CD4-positive, alpha-beta memory T cell (primary cell): ENCODE measurements at regions not wholly inside any gene's neighbourhood (a gene's known extent, or its start where the extent isn't known, plus 50 kb on each side); places are given as distances from the start of the nearest gene placed in this dataset.
A peak's percentile ranks its signal among the peaks of the same experiment; 100 is the strongest.

ENCODE experiments used
- CTCF ChIA-PET: fragments of 350-600 bp; sonication (Branson Sonifier 250); formaldehyde crosslinking; loops from one replicate; lab custom pipeline; 2021; ENCODE audit warnings: inconsistent platforms; ENCODE audit not compliant: partially characterized antibody; lab: Charles Lee
- POLR2A ChIA-PET: fragments of 350-600 bp; sonication (Branson Sonifier 250); formaldehyde crosslinking; loops from one replicate; lab custom pipeline; 2021; ENCODE audit not compliant: partially characterized antibody; lab: Charles Lee
- DNase-seq, 5 donors: peaks; one replicate each; pipeline versions ENCODE4 v3.0.0 to v3.0.0-alpha.2; 2020 to 2022; ENCODE audit warnings: mixed read lengths in 1 of 5
- H3K27ac ChIP-seq: one replicate; pipeline ENCODE4 v1.7.0; 2013; ENCODE audit warnings: low read depth, low read length
- H3K27me3 ChIP-seq: 2 replicates; pipeline ENCODE4 v1.7.0; 2013; ENCODE audit warnings: mild to moderate bottlenecking, low read length, moderate library complexity; ENCODE audit not compliant: insufficient read depth
- H3K36me3 ChIP-seq: 2 replicates; pipeline ENCODE4 v1.7.0; 2013; ENCODE audit warnings: mild to moderate bottlenecking, low read length, moderate library complexity; ENCODE audit not compliant: insufficient read depth
- H3K4me1 ChIP-seq: 2 replicates; pipeline ENCODE4 v1.7.0; 2013; ENCODE audit warnings: mild to moderate bottlenecking, low read length, moderate library complexity; ENCODE audit not compliant: insufficient read depth
- H3K4me3 ChIP-seq, 2 donors: one replicate each; pipeline ENCODE4 v1.7.0; 2013; ENCODE audit warnings: low read length in 2 of 2, mild to moderate bottlenecking in 1 of 2
- H3K9me3 ChIP-seq, 2 donors: one replicate each; pipeline ENCODE4 v1.7.0; 2013; ENCODE audit warnings: low read length in 2 of 2, control low read depth in 1 of 2; ENCODE audit not compliant: control insufficient read depth in 1 of 2
- H3K27ac Mint-ChIP-seq, 7 donors: one replicate each; pipeline ENCODE4 v1.8.0; 2020 to 2021; ENCODE audit warnings: mixed read lengths in 7 of 7, mild to moderate bottlenecking in 6 of 7, inconsistent platforms in 3 of 7, moderate library complexity in 3 of 7
- H3K27me3 Mint-ChIP-seq, 2 donors: one replicate each; pipeline ENCODE4 v1.8.0; 2020 to 2021; ENCODE audit warnings: mixed read lengths in 2 of 2
- H3K36me3 Mint-ChIP-seq, 2 donors: one replicate each; pipeline ENCODE4 v1.8.0; 2020 to 2021; ENCODE audit warnings: mixed read lengths in 2 of 2, inconsistent platforms in 1 of 2, mild to moderate bottlenecking in 1 of 2
- H3K4me1 Mint-ChIP-seq, 4 donors: one replicate each; pipeline ENCODE4 v1.8.0; 2020 to 2021; ENCODE audit warnings: mixed read lengths in 4 of 4, mild to moderate bottlenecking in 1 of 4
- H3K4me3 Mint-ChIP-seq, 8 donors: one replicate each; pipeline ENCODE4 v1.8.0; 2020 to 2021; ENCODE audit warnings: mixed read lengths in 8 of 8, mild to moderate bottlenecking in 7 of 8, moderate library complexity in 6 of 8, inconsistent platforms in 3 of 8
- H3K9me3 Mint-ChIP-seq, 8 donors: one replicate each; pipeline ENCODE4 v1.8.0; 2020 to 2021; ENCODE audit warnings: mixed read lengths in 8 of 8, mild to moderate bottlenecking in 5 of 8, inconsistent platforms in 3 of 8, moderate library complexity in 1 of 8
- intact Hi-C: fragments of 100-400 bp; cut with micrococcal nuclease; formaldehyde crosslinking; loops from one replicate; pipeline ENCODE4 v1.15.1; 2023

GRCh38 chr21:32916522-32917099, 109.1 kb upstream of the OLIG2 start:
- peak overlapping the region in 2 of 7 donors; percentile 13 to 33 for H3K27ac Mint-ChIP-seq
- H3K27me3 ChIP-seq: no peaks in the 10 kb centered on the region
- no peak for DNase-seq
- no peak overlapping the region for H3K27ac ChIP-seq
- H3K4me1 ChIP-seq: peaks cover 32% of the 10 kb centered on the region
- ChIA-PET CTCF (interaction anchor here (0.9 to 4.8 kb wide), 3 partner anchors 10 to 29 kb away, joined by 4 to 32 read pairs (median 7); no protein-coding TSS in a partner anchor), POLR2A (interaction anchor here (1.8 kb wide), 1 partner anchor 15 kb away, joined by 5 read pairs; no protein-coding TSS in a partner anchor)
- H3K9me3 ChIP-seq: no peaks in the 10 kb centered on the region
- no peaks in the 10 kb centered on the region for H3K36me3 ChIP-seq
- peaks cover 0 to 5% (median 0%) of the 10 kb centered on the region in 8 donors for H3K9me3 Mint-ChIP-seq
- no peaks in the 10 kb centered on the region for H3K36me3 Mint-ChIP-seq
- intact Hi-C loops: loop anchor here (10.0 kb wide), 1 partner anchor 82 kb away; no protein-coding TSS in a partner anchor
- H3K4me1 Mint-ChIP-seq: peaks cover 23 to 46% (median 34%) of the 10 kb centered on the region in 4 donors
- H3K27me3 Mint-ChIP-seq: no peaks in the 10 kb centered on the region
- H3K4me3 ChIP-seq: no peak overlapping the region
- no peak overlapping the region for H3K4me3 Mint-ChIP-seq

- Mint-ChIP-seq H3K4me3 (no peak overlapping the region), H3K27ac (peak overlapping the region in 1 of 7 donors; percentile 53), H3K4me1 (peaks cover 26 to 51% (median 36%) of the 10 kb centered on the region in 4 donors), H3K27me3 (no peaks in the 10 kb centered on the region), H3K36me3 (no peaks in the 10 kb centered on the region), H3K9me3 (peaks cover 0 to 5% (median 0%) of the 10 kb centered on the region in 8 donors)
- Histone ChIP-seq H3K36me3 (no peaks in the 10 kb centered on the region), H3K9me3 (no peaks in the 10 kb centered on the region), H3K4me1 (peaks cover 32% of the 10 kb centered on the region), H3K27me3 (no peaks in the 10 kb centered on the region), H3K4me3 (no peak overlapping the region), H3K27ac (no peak overlapping the region)
- ChIA-PET CTCF (interaction anchor here (0.9 to 4.8 kb wide), 5 partner anchors 9 to 282 kb away, joined by 3 to 32 read pairs (median 4); no protein-coding TSS in a partner anchor), POLR2A (interaction anchor here (1.8 kb wide), 1 partner anchor 14 kb away, joined by 5 read pairs; no protein-coding TSS in a partner anchor)
- intact Hi-C loops: loop anchor here (10.0 kb wide), 1 partner anchor 83 kb away; no protein-coding TSS in a partner anchor
- DNase-seq: no peak
Observed at GRCh38 chr21:32917362-32918135, 108.2 kb upstream of the OLIG2 start.

GRCh38 chr21:32918478-32919120, 107.1 kb upstream of the OLIG2 start:
- no peak for DNase-seq
- H3K9me3 ChIP-seq: no peaks in the 10 kb centered on the region
- H3K27ac Mint-ChIP-seq: no peak overlapping the region
- no peaks in the 10 kb centered on the region for H3K27me3 ChIP-seq
- H3K27ac ChIP-seq: no peak overlapping the region
- no peaks in the 10 kb centered on the region for H3K27me3 Mint-ChIP-seq
- ChIA-PET POLR2A (no interaction called here), CTCF (interaction anchor here (1.3 to 4.8 kb wide), 6 partner anchors 8 to 281 kb away, joined by 3 to 32 read pairs (median 6); no protein-coding TSS in a partner anchor)
- peaks cover 0 to 5% (median 0%) of the 10 kb centered on the region in 8 donors for H3K9me3 Mint-ChIP-seq
- H3K4me1 ChIP-seq: peaks cover 31% of the 10 kb centered on the region
- intact Hi-C loops: loop anchor here (10.0 kb wide), 1 partner anchor 84 kb away; no protein-coding TSS in a partner anchor
- H3K4me3 ChIP-seq: no peak overlapping the region
- H3K4me1 Mint-ChIP-seq: peaks cover 26 to 49% (median 34%) of the 10 kb centered on the region in 4 donors
- H3K36me3 ChIP-seq: no peaks in the 10 kb centered on the region
- H3K36me3 Mint-ChIP-seq: no peaks in the 10 kb centered on the region
- no peak overlapping the region for H3K4me3 Mint-ChIP-seq

GRCh38 chr21:32920474-32920873, 105.3 kb upstream of the OLIG2 start:
- Histone ChIP-seq H3K36me3 (no peaks in the 10 kb centered on the region), H3K27ac (no peak overlapping the region), H3K4me1 (peaks cover 13% of the 10 kb centered on the region), H3K4me3 (no peak overlapping the region), H3K9me3 (no peaks in the 10 kb centered on the region), H3K27me3 (no peaks in the 10 kb centered on the region)
- ChIA-PET POLR2A (no interaction called here), CTCF (interaction anchor here (1.0 to 5.7 kb wide), 5 partner anchors 8 to 276 kb away, joined by 3 to 64 read pairs (median 3); no protein-coding TSS in a partner anchor)
- no peaks in the 10 kb centered on the region for H3K27me3 Mint-ChIP-seq
- no peak overlapping the region for H3K4me3 Mint-ChIP-seq
- H3K36me3 Mint-ChIP-seq: peaks cover 2 to 9% of the 10 kb centered on the region in 2 donors
- intact Hi-C loops: loop anchor here (2.0 kb wide), 1 partner anchor 206 kb away; no protein-coding TSS in a partner anchor
- H3K9me3 Mint-ChIP-seq: peaks cover 8 to 22% (median 13%) of the 10 kb centered on the region in 8 donors
- H3K27ac Mint-ChIP-seq: peak overlapping the region in 2 of 7 donors; percentile 35 to 37
- H3K4me1 Mint-ChIP-seq: peaks cover 9 to 30% (median 16%) of the 10 kb centered on the region in 4 donors
- DNase-seq: no peak

- H3K9me3 Mint-ChIP-seq: peaks cover 8 to 26% (median 18%) of the 10 kb centered on the region in 8 donors
- no peak overlapping the region for H3K4me3 Mint-ChIP-seq
- Histone ChIP-seq H3K4me3 (no peak overlapping the region), H3K4me1 (peaks cover 2% of the 10 kb centered on the region), H3K9me3 (no peaks in the 10 kb centered on the region), H3K27ac (no peak overlapping the region), H3K27me3 (no peaks in the 10 kb centered on the region), H3K36me3 (no peaks in the 10 kb centered on the region)
- ChIA-PET CTCF (interaction anchor here (1.1 to 5.7 kb wide), 6 partner anchors 10 to 275 kb away, joined by 3 to 64 read pairs (median 13); no protein-coding TSS in a partner anchor), POLR2A (no interaction called here)
- peak overlapping the region in 1 of 7 donors; percentile 82 for H3K27ac Mint-ChIP-seq
- intact Hi-C loops: loop anchor here (2.0 kb wide), 1 partner anchor 205 kb away; no protein-coding TSS in a partner anchor
- H3K36me3 Mint-ChIP-seq: peaks cover 2 to 9% of the 10 kb centered on the region in 2 donors
- H3K27me3 Mint-ChIP-seq: no peaks in the 10 kb centered on the region
- peaks cover 5 to 17% (median 8%) of the 10 kb centered on the region in 4 donors for H3K4me1 Mint-ChIP-seq
- peak in 3 of 5 donors; percentile 18 to 35 (median 20) for DNase-seq
Observed at GRCh38 chr21:32921632-32922230, 104.0 kb upstream of the OLIG2 start.

GRCh38 chr21:32925098-32925497, 100.6 kb upstream of the OLIG2 start:
- no peaks in the 10 kb centered on the region for H3K27me3 Mint-ChIP-seq
- no peak overlapping the region for H3K27ac ChIP-seq
- H3K27me3 ChIP-seq: no peaks in the 10 kb centered on the region
- no peaks in the 10 kb centered on the region for H3K9me3 ChIP-seq
- H3K4me3 ChIP-seq: no peak overlapping the region
- no peaks in the 10 kb centered on the region for H3K36me3 ChIP-seq
- H3K4me3 Mint-ChIP-seq: no peak overlapping the region
- CTCF ChIA-PET: interaction anchor here (5.7 kb wide), 1 partner anchor 16 kb away, joined by 64 read pairs; no protein-coding TSS in a partner anchor
- no peak overlapping the region for H3K27ac Mint-ChIP-seq
- peaks cover 9% of the 10 kb centered on the region for H3K4me1 ChIP-seq
- H3K9me3 Mint-ChIP-seq: peaks cover 8 to 27% (median 19%) of the 10 kb centered on the region in 8 donors
- POLR2A ChIA-PET: interaction anchor here (0.6 kb wide), 1 partner anchor 357 kb away, joined by 3 read pairs; no protein-coding TSS in a partner anchor
- peaks cover 4 to 9% of the 10 kb centered on the region in 2 donors for H3K36me3 Mint-ChIP-seq
- DNase-seq: no peak
- H3K4me1 Mint-ChIP-seq: peaks cover 9 to 12% (median 12%) of the 10 kb centered on the region in 4 donors
- intact Hi-C loops: no loop called here
